GM12864 (cell line): ENCODE measurements at regions not wholly inside any gene's neighbourhood (a gene's known extent, or its start where the extent isn't known, plus 50 kb on each side); places are given as distances from the start of the nearest gene placed in this dataset.

Source experiments
- DNase-seq: peaks from one replicate; pipeline ENCODE4 v3.0.0-alpha.2; 2011; ENCODE audit warnings: low read depth
- H3K4me3 ChIP-seq: 2 replicates; pipeline ENCODE4 v1.5.1; 2011; ENCODE audit warnings: mild to moderate bottlenecking, low read depth, low read length, control low read depth
- CTCF ChIP-seq: IDR thresholded peaks from 2 replicates; pipeline ENCODE4 v1.5.1; 2011; ENCODE audit warnings: low read depth, mild to moderate bottlenecking, moderate library complexity, low read length, control low read depth, inconsistent platforms; ENCODE audit errors: missing control alignments

GRCh38 chr10:30111340-30112022, 52.1 kb upstream of the JCAD start:
- no peak for DNase-seq
- no peak overlapping the region for H3K4me3 ChIP-seq
- no peak for TF ChIP-seq CTCF
